Naive thymus-derived CD4-positive, alpha-beta T cell (primary cell): ENCODE measurements at regions not wholly inside any gene's neighbourhood (a gene's known extent, or its start where the extent isn't known, plus 50 kb on each side); places are given as distances from the start of the nearest gene placed in this dataset.
"Not testable (repeated sequence)": the region's sequence is repeated elsewhere in the genome, so short reads cannot be mapped to it uniquely, and the experiment has no call there.

Source experiments
- ATAC-seq: fragments of 150-1000 bp; cut with Tn5 transposase; 2 replicates; pipeline ENCODE4 v1.10.0; 2021; ENCODE audit warnings: mild to moderate bottlenecking, moderate library complexity
- CTCF ChIA-PET: fragments of 350-600 bp; sonication (Branson Sonifier 250); formaldehyde crosslinking; loops from one replicate; lab custom pipeline; 2021; ENCODE audit warnings: antibody characterized with exemption; lab: Charles Lee
- POLR2A ChIA-PET: fragments of 350-600 bp; sonication (Branson Sonifier 250); formaldehyde crosslinking; loops from one replicate; lab custom pipeline; 2021; ENCODE audit warnings: antibody characterized with exemption, inconsistent platforms; lab: Charles Lee
- DNase-seq, 9 donors: peaks; one replicate each; pipeline versions ENCODE4 v3.0.0 to v3.0.0-alpha.2; 2020 to 2022; ENCODE audit warnings: mixed read lengths in 1 of 9
- H3K27ac ChIP-seq: one replicate; pipeline ENCODE4 v1.7.0; 2013; ENCODE audit warnings: mild to moderate bottlenecking, low read depth, low read length, moderate library complexity
- H3K27me3 ChIP-seq, 2 donors: one replicate each; pipeline ENCODE4 v1.7.0; 2013; ENCODE audit warnings: low read length in 2 of 2, mild to moderate bottlenecking in 2 of 2, moderate library complexity in 2 of 2; ENCODE audit not compliant: control insufficient read depth in 2 of 2, insufficient read depth in 2 of 2
- H3K36me3 ChIP-seq, 3 experiments: 1 replicate in 2 of 3; 2 replicates in 1 of 3; pipeline ENCODE4 v1.7.0; 2013; ENCODE audit warnings: low read length in 3 of 3, mild to moderate bottlenecking in 3 of 3, moderate library complexity in 1 of 3; ENCODE audit not compliant: insufficient read depth in 3 of 3, control insufficient read depth in 2 of 3
- H3K4me1 ChIP-seq, 2 donors: one replicate each; pipeline ENCODE4 v1.7.0; 2013; ENCODE audit warnings: low read length in 2 of 2, mild to moderate bottlenecking in 2 of 2, moderate library complexity in 1 of 2; ENCODE audit not compliant: control insufficient read depth in 2 of 2, insufficient read depth in 2 of 2
- H3K4me3 ChIP-seq: 2 replicates; pipeline ENCODE4 v1.7.0; 2013; ENCODE audit warnings: mild to moderate bottlenecking, low read length
- H3K9me3 ChIP-seq, 3 experiments: 1 replicate in 2 of 3; 2 replicates in 1 of 3; pipeline ENCODE4 v1.7.0; 2013; ENCODE audit warnings: low read length in 3 of 3; ENCODE audit not compliant: control insufficient read depth in 2 of 3
- H3K27ac Mint-ChIP-seq, 9 donors: one replicate each; pipeline ENCODE4 v1.8.0; 2020 to 2022; ENCODE audit warnings: mixed read lengths in 9 of 9, mild to moderate bottlenecking in 8 of 9, moderate library complexity in 5 of 9, inconsistent platforms in 2 of 9
- H3K27me3 Mint-ChIP-seq, 5 donors: one replicate each; pipeline ENCODE4 v1.8.0; 2021 to 2022; ENCODE audit warnings: mixed read lengths in 5 of 5, mild to moderate bottlenecking in 1 of 5
- H3K36me3 Mint-ChIP-seq, 5 donors: one replicate each; pipeline ENCODE4 v1.8.0; 2020 to 2022; ENCODE audit warnings: mixed read lengths in 5 of 5, mild to moderate bottlenecking in 3 of 5, inconsistent platforms in 1 of 5
- H3K4me1 Mint-ChIP-seq, 7 donors: one replicate each; pipeline ENCODE4 v1.8.0; 2020 to 2022; ENCODE audit warnings: mixed read lengths in 7 of 7, mild to moderate bottlenecking in 3 of 7, inconsistent platforms in 1 of 7
- H3K4me3 Mint-ChIP-seq, 10 donors: one replicate each; pipeline ENCODE4 v1.8.0; 2020 to 2022; ENCODE audit warnings: mild to moderate bottlenecking in 10 of 10, mixed read lengths in 10 of 10, moderate library complexity in 6 of 10, inconsistent platforms in 2 of 10
- H3K9me3 Mint-ChIP-seq, 11 donors: one replicate each; pipeline ENCODE4 v1.8.0; 2020 to 2022; ENCODE audit warnings: mixed read lengths in 11 of 11, mild to moderate bottlenecking in 4 of 11, inconsistent platforms in 1 of 11, moderate library complexity in 1 of 11
- intact Hi-C, 2 donors: fragments of 100-400 bp; cut with micrococcal nuclease; formaldehyde crosslinking; loops; one replicate each; pipeline ENCODE4 v1.15.1; 2023

DNA sequence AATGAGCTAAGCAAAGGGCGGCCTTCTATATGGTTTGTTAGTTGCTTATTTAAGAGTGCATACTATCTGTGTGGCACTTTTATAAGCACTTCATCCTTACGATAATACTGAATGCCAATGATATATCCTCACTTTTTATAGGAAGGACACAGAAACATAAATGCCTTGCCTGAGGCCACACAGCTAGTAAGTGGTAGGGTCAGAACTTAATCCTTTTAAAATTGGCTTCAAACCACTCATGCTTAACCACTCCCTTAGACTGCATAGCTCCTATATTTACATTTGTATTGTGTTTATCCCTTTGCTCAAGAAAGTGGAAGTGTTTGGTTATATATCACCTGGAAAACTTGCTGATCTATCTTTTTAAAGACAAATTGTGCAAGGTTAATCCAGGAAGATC is 50.5 kb upstream of the BDP1 start:
- DNase-seq, CTCF ChIA-PET, H3K9me3 Mint-ChIP-seq, H3K27ac Mint-ChIP-seq, H3K4me1 ChIP-seq, H3K27ac ChIP-seq, H3K4me3 Mint-ChIP-seq, intact Hi-C loops, ATAC-seq, H3K9me3 ChIP-seq, H3K4me3 ChIP-seq, POLR2A ChIA-PET, H3K4me1 Mint-ChIP-seq, H3K36me3 ChIP-seq, H3K27me3 ChIP-seq, H3K36me3 Mint-ChIP-seq: not testable (repeated sequence)
- peaks cover 3 to 16% (median 13%) of the 10 kb centered on the region in 5 donors for H3K27me3 Mint-ChIP-seq
